Lower leg skin (tissue), 4 donors: ENCODE measurements at regions not wholly inside any gene's neighbourhood (a gene's known extent, or its start where the extent isn't known, plus 50 kb on each side); places are given as distances from the start of the nearest gene placed in this dataset.

Experiments
- DNase-seq, 2 donors: peaks; one replicate each; pipeline ENCODE4 v3.0.0-alpha.2; 2019; ENCODE audit warnings: low spot score in 2 of 2
- H3K4me3 ChIP-seq: fragments of 200-600 bp; sonication (generic); 2 replicates; pipeline ENCODE4 v1.5.1; 2017; ENCODE audit warnings: mild to moderate bottlenecking, low read depth; ENCODE audit not compliant: poor library complexity, severe bottlenecking
- CTCF ChIP-seq, 3 donors: fragments of 450-650 bp; IDR thresholded peaks; one replicate each; pipeline ENCODE4 v1.5.1; 2016; ENCODE audit warnings: antibody characterized with exemption in 3 of 3, mild to moderate bottlenecking in 3 of 3, moderate library complexity in 2 of 3
- POLR2A ChIP-seq, 2 donors: fragments of 450-650 bp; IDR thresholded peaks; one replicate each; pipeline ENCODE4 v1.6.1; 2016 to 2017; ENCODE audit warnings: antibody characterized with exemption in 2 of 2, mild to moderate bottlenecking in 1 of 2, moderate library complexity in 1 of 2
- WGBS, 2 donors: methylation state at CpG; one replicate each; pipeline ENCODE4 v1.1.5; 2018; 5-methylcytosine and 5-hydroxymethylcytosine counted together
- intact Hi-C: fragments of 100-400 bp; cut with DNase I; formaldehyde crosslinking; loops from one replicate; pipeline ENCODE4 v1.15.0; 2023; ENCODE audit warnings: low total_unique reads

DNA sequence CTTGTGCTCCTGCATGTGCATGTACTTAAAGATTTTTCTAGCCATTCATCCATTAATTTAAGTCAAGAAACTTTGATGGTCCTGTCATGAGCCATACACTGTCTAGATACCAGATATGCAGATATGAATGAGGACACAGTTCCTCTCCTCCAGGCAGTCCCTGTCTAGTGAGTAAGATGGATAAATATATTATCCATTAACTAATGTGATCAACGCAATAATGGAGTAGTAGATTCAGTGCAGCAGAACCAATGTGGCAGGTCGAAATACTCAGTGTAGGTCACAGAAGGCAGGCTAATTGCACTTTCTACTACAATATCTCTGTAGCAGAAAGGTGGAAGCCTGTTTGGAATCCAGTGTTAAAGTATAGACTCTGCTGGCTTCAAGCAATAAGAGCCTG is 112.5 kb downstream of the PCDH7 start:
- intact Hi-C loops = no loop called here
- no peak overlapping the region for H3K4me3 ChIP-seq
- 89 to 92% methylated on average over 2 of the region's 2 CpGs for WGBS, 2 donors
- TF ChIP-seq POLR2A (IDR thresholded peaks at IDR 0.05) (no peak), CTCF (IDR thresholded peaks at IDR 0.05) (no peak)
- no peak for DNase-seq

- DNase-seq = no peak
- H3K4me3 ChIP-seq = no peak overlapping the region
- WGBS, 2 donors = 87 to 88% methylated on average over 2 of the region's 2 CpGs
Observed at GRCh38 chr4:30833206-30833605, 113.0 kb downstream of the PCDH7 start.

DNA sequence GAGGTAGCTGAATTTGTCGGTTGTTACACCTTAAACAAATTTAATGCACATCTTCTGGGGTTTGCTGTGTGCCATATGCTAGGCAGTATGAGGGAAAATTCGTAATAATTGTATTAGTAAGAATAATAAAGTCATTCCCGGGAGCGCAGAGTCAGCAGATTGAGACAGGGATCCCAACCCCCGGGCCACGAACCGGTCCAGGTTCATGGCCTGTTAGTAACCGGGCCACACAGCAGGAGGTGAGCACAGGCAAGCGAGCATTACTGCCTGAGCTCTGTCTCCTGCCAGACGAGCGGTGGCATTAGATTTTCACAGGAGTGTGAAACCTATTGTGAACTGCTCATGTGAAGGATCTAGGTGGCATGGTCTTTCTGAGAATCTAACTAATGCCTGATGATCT is 114.9 kb downstream of the PCDH7 start:
- DNase-seq = no peak
- TF ChIP-seq CTCF (IDR thresholded peaks at IDR 0.05) (no peak), POLR2A (IDR thresholded peaks at IDR 0.05) (no peak)
- intact Hi-C loops = no loop called here

More at GRCh38 chr4:30833206-30833605, 113.0 kb downstream of the PCDH7 start:
- no peak for TF ChIP-seq POLR2A (IDR thresholded peaks at IDR 0.05)
- no peak for TF ChIP-seq CTCF (IDR thresholded peaks at IDR 0.05)
- intact Hi-C loops = no loop called here

DNA sequence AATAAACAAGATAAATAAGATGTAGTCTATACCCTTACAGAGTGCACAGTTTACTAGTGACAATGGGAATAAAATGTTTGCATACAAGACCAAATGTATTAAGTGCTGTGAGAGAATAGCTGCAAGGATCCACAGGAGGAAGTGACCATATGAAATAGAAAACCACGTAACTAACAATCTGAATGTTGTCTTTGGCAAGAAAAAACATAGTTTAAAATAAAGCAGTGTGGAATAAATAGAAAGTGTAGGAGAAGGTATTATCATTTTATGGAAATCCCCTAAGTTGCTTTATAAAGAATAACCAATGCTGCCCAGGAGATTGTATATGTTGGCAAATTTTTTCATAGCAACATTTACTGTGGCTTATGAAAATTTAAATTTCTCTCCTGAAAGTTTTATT is 116.1 kb downstream of the PCDH7 start:
- intact Hi-C loops = no loop called here
- no peak for DNase-seq
- TF ChIP-seq CTCF (IDR thresholded peaks at IDR 0.05) (no peak), POLR2A (IDR thresholded peaks at IDR 0.05) (no peak)
- no peak overlapping the region for H3K4me3 ChIP-seq
- WGBS, 2 donors = 37 to 55% methylated on average over 1 of the region's 1 CpG

More for the DNA sequence above, 114.9 kb downstream of the PCDH7 start:
- 89 to 92% methylated on average over 11 of the region's 11 CpGs for WGBS, 2 donors
- H3K4me3 ChIP-seq = no peak overlapping the region

- DNase-seq = no peak
- TF ChIP-seq POLR2A (IDR thresholded peaks at IDR 0.05) (no peak), CTCF (IDR thresholded peaks at IDR 0.05) (no peak)
- 48 to 58% methylated on average over 2 of the region's 2 CpGs for WGBS, 2 donors
- intact Hi-C loops = no loop called here
- H3K4me3 ChIP-seq = no peak overlapping the region
Observed at GRCh38 chr4:30837131-30837539, 117.0 kb downstream of the PCDH7 start.

DNA sequence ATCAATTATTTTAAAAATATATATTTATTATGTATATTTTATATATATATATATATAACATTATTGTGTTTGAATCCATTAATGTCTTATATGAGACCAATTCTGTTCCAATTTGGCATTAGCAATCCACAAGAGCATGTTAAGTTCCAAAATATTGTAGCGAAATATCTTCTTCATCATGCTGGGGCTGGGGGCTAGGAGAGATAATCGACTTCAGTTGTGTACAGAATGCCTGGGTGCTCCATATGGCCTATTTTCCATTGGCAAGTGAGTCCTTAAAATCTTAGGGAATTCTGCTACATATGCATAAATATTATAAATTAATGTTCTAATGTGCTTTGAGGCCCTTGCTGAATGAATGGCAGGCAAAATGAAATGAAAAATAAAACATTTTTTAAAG is 117.7 kb downstream of the PCDH7 start:
- H3K4me3 ChIP-seq = no peak overlapping the region
- WGBS, 2 donors = 83 to 86% methylated on average over 2 of the region's 2 CpGs
- DNase-seq = no peak
- intact Hi-C loops = no loop called here
- TF ChIP-seq CTCF (IDR thresholded peaks at IDR 0.05) (no peak), POLR2A (IDR thresholded peaks at IDR 0.05) (no peak)
